ENCODE measurements at regions not wholly inside any gene's neighbourhood (a gene's known extent, or its start where the extent isn't known, plus 50 kb on each side); places are given as distances from the start of the nearest gene placed in this dataset.

GRCh38 chr18:70491734-70492348, 203.0 kb downstream of the SOCS6 start:
- FAIRE-seq (no peak), DNase-seq (peak in 3 of 5 donors; percentile 26 to 58 (median 45))
- H3K4me3 ChIP-seq (ENCODE audit: low read length in 3 of 3), result no peak overlapping the region
- H3K27ac ChIP-seq (ENCODE audit: low read depth in 2 of 2, low read length in 2 of 2), result no peak overlapping the region
- H3K9me3 ChIP-seq (ENCODE audit: control insufficient read depth in 2 of 3, insufficient read depth in 1 of 3, low read length in 3 of 3), result no peaks in the 10 kb centered on the region
- H3K9ac ChIP-seq (ENCODE audit: low read length in 3 of 3), result no peak overlapping the region
- no peaks in the 10 kb centered on the region for H3K4me1 ChIP-seq (ENCODE audit: control insufficient read depth in 2 of 3, insufficient read depth in 2 of 3, low read depth in 1 of 3, low read length in 3 of 3)
- H3K36me3 ChIP-seq (ENCODE audit: control insufficient read depth in 2 of 3, insufficient read depth in 3 of 3, low read length in 3 of 3), result no peaks in the 10 kb centered on the region
- intact Hi-C loops (cut with DNase I), result no loop called here
- TF ChIP-seq CTCF (IDR thresholded peaks at IDR 0.05; ENCODE audit: borderline replicate concordance, extremely low read depth, insufficient read depth), result peak; percentile 63
- H3K27me3 ChIP-seq (ENCODE audit: control insufficient read depth, insufficient read depth, low read length), result no peaks in the 10 kb centered on the region

GRCh38 chr18:70489986-70490933, 201.4 kb downstream of the SOCS6 start:
- intact Hi-C loops (cut with DNase I), result no loop called here
- no peaks in the 10 kb centered on the region for H3K27me3 ChIP-seq (ENCODE audit: control insufficient read depth, insufficient read depth, low read length)
- peak in 3 of 5 donors; percentile 42 to 82 (median 73) for DNase-seq
- peak overlapping the region in 2 of 3 donors; percentile 5 to 56 for H3K4me3 ChIP-seq (ENCODE audit: low read length in 3 of 3)
- H3K4me1 ChIP-seq (ENCODE audit: control insufficient read depth in 2 of 3, insufficient read depth in 2 of 3, low read depth in 1 of 3, low read length in 3 of 3), result no peaks in the 10 kb centered on the region
- peak; percentile 49 for TF ChIP-seq CTCF (IDR thresholded peaks at IDR 0.05; ENCODE audit: borderline replicate concordance, extremely low read depth, insufficient read depth)
- H3K27ac ChIP-seq (ENCODE audit: low read depth in 2 of 2, low read length in 2 of 2), result peak overlapping the region in 1 of 2 donors; percentile 39
- FAIRE-seq, result peak; percentile 83
- H3K9ac ChIP-seq (ENCODE audit: low read length in 3 of 3), result peak overlapping the region in 1 of 3 donors; percentile 31
- H3K9me3 ChIP-seq (ENCODE audit: control insufficient read depth in 2 of 3, insufficient read depth in 1 of 3, low read length in 3 of 3), result no peaks in the 10 kb centered on the region
- H3K36me3 ChIP-seq (ENCODE audit: control insufficient read depth in 2 of 3, insufficient read depth in 3 of 3, low read length in 3 of 3), result no peaks in the 10 kb centered on the region

GRCh38 chr18:70489571-70489970, 200.7 kb downstream of the SOCS6 start:
- no peaks in the 10 kb centered on the region for H3K4me1 ChIP-seq (ENCODE audit: control insufficient read depth in 2 of 3, insufficient read depth in 2 of 3, low read depth in 1 of 3, low read length in 3 of 3)
- intact Hi-C loops (cut with DNase I), result no loop called here
- peak overlapping the region in 1 of 2 donors; percentile 39 for H3K27ac ChIP-seq (ENCODE audit: low read depth in 2 of 2, low read length in 2 of 2)
- no peaks in the 10 kb centered on the region for H3K27me3 ChIP-seq (ENCODE audit: control insufficient read depth, insufficient read depth, low read length)
- FAIRE-seq, result no peak
- no peak for TF ChIP-seq CTCF (IDR thresholded peaks at IDR 0.05; ENCODE audit: borderline replicate concordance, extremely low read depth, insufficient read depth)
- peak overlapping the region in 1 of 3 donors; percentile 31 for H3K9ac ChIP-seq (ENCODE audit: low read length in 3 of 3)
- DNase-seq, result peak in 1 of 5 donors; percentile 17
- no peaks in the 10 kb centered on the region for H3K9me3 ChIP-seq (ENCODE audit: control insufficient read depth in 2 of 3, insufficient read depth in 1 of 3, low read length in 3 of 3)
- peak overlapping the region in 2 of 3 donors; percentile 5 to 56 for H3K4me3 ChIP-seq (ENCODE audit: low read length in 3 of 3)
- no peaks in the 10 kb centered on the region for H3K36me3 ChIP-seq (ENCODE audit: control insufficient read depth in 2 of 3, insufficient read depth in 3 of 3, low read length in 3 of 3)
